Neutrophil (primary cell): ENCODE measurements at regions not wholly inside any gene's neighbourhood (a gene's known extent, or its start where the extent isn't known, plus 50 kb on each side); places are given as distances from the start of the nearest gene placed in this dataset.

Source experiments
- H3K27ac ChIP-seq: fragments of 200-600 bp; sonication (generic); 2 replicates; pipeline ENCODE4 v1.5.1; 2016; ENCODE audit warnings: mild to moderate bottlenecking, moderate library complexity
- H3K27me3 ChIP-seq: fragments of 200-600 bp; sonication (generic); 2 replicates; pipeline ENCODE4 v1.6.0; 2016; ENCODE audit warnings: mild to moderate bottlenecking
- H3K36me3 ChIP-seq: fragments of 200-600 bp; sonication (generic); 2 replicates; pipeline ENCODE4 v1.5.1; 2017
- H3K4me1 ChIP-seq, 2 experiments: fragments of 200-600 bp in 1 of 2; sonication (generic) in 1 of 2; 1 replicate in 1 of 2; 2 replicates in 1 of 2; pipeline versions ENCODE4 v1.5.1 to v1.6.1; 2013 to 2016; ENCODE audit warnings: low read depth in 1 of 2, low read length in 1 of 2, mild to moderate bottlenecking in 1 of 2, moderate library complexity in 1 of 2; ENCODE audit not compliant: control insufficient read depth in 1 of 2, insufficient read depth in 1 of 2
- H3K4me3 ChIP-seq, 2 experiments: fragments of 200-600 bp in 1 of 2; sonication (generic) in 1 of 2; 1 replicate in 1 of 2; 2 replicates in 1 of 2; pipeline ENCODE4 v1.5.1; 2013 to 2016; ENCODE audit warnings: low read depth in 1 of 2, low read length in 1 of 2, mild to moderate bottlenecking in 1 of 2, moderate library complexity in 1 of 2
- H3K9me3 ChIP-seq: fragments of 200-600 bp; sonication (generic); 2 replicates; pipeline ENCODE4 v1.5.1; 2016
- TF ChIP-seq, protein P1 (sequence below): fragments of 200-600 bp; sonication (generic); IDR thresholded peaks from 2 replicates; pipeline ENCODE4 v1.5.1; 2016; ENCODE audit warnings: antibody characterized with exemption

DNA sequence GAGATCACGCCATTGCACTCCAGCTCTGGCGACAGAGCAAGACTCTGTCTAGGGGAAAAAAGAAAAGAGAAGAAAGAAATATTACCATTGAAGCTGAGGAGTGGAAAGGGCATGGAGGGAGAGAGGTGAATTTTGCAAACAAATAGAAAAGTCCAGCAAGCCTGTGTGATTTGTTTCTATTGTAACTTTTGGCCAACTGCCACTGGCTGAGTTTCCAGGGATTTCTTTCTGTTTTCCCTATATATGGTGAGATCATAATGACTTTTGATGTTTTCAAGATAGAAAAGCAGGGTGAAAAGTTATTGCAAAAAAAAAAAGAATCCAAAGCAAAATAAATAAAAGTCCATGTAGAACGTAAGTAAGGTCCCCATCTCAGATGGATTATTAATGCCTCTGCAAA, 184.2 kb upstream of the RALGAPA2 start:
- no peak overlapping the region for H3K27ac ChIP-seq
- no peaks in the 10 kb centered on the region for H3K4me1 ChIP-seq
- TF ChIP-seq, protein P1, sequence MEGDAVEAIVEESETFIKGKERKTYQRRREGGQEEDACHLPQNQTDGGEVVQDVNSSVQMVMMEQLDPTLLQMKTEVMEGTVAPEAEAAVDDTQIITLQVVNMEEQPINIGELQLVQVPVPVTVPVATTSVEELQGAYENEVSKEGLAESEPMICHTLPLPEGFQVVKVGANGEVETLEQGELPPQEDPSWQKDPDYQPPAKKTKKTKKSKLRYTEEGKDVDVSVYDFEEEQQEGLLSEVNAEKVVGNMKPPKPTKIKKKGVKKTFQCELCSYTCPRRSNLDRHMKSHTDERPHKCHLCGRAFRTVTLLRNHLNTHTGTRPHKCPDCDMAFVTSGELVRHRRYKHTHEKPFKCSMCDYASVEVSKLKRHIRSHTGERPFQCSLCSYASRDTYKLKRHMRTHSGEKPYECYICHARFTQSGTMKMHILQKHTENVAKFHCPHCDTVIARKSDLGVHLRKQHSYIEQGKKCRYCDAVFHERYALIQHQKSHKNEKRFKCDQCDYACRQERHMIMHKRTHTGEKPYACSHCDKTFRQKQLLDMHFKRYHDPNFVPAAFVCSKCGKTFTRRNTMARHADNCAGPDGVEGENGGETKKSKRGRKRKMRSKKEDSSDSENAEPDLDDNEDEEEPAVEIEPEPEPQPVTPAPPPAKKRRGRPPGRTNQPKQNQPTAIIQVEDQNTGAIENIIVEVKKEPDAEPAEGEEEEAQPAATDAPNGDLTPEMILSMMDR, result no peak
- H3K4me3 ChIP-seq, result no peak overlapping the region
- peaks cover 66% of the 10 kb centered on the region for H3K27me3 ChIP-seq
- H3K9me3 ChIP-seq, result no peaks in the 10 kb centered on the region
- H3K36me3 ChIP-seq, result no peaks in the 10 kb centered on the region

GRCh38 chr20:20895537-20895936, 183.1 kb upstream of the RALGAPA2 start:
- Histone ChIP-seq H3K27ac (no peak overlapping the region), H3K9me3 (no peaks in the 10 kb centered on the region), H3K27me3 (peaks cover 73% of the 10 kb centered on the region), H3K4me1 (no peaks in the 10 kb centered on the region), H3K4me3 (no peak overlapping the region), H3K36me3 (no peaks in the 10 kb centered on the region)
- TF ChIP-seq, protein P1, result no peak

- TF ChIP-seq, protein P1, result no peak
- H3K4me1 ChIP-seq, result no peaks in the 10 kb centered on the region
- no peaks in the 10 kb centered on the region for H3K9me3 ChIP-seq
- no peak overlapping the region for H3K27ac ChIP-seq
- no peak overlapping the region for H3K4me3 ChIP-seq
- H3K36me3 ChIP-seq, result no peaks in the 10 kb centered on the region
- peaks cover 73% of the 10 kb centered on the region for H3K27me3 ChIP-seq
These were observed 182.3 kb upstream of the RALGAPA2 start for GRCh38 chr20:20894753-20895152.

- H3K27ac ChIP-seq, result no peak overlapping the region
- H3K36me3 ChIP-seq, result no peaks in the 10 kb centered on the region
- H3K27me3 ChIP-seq, result peaks cover 75% of the 10 kb centered on the region
These were observed 181.8 kb upstream of the RALGAPA2 start for GRCh38 chr20:20894280-20894679.

GRCh38 chr20:20892328-20892727, 179.9 kb upstream of the RALGAPA2 start:
- Histone ChIP-seq H3K27me3 (peaks cover 70% of the 10 kb centered on the region), H3K9me3 (no peaks in the 10 kb centered on the region), H3K4me3 (no peak overlapping the region), H3K27ac (no peak overlapping the region), H3K36me3 (no peaks in the 10 kb centered on the region), H3K4me1 (no peaks in the 10 kb centered on the region)
- TF ChIP-seq, protein P1, result no peak

More at GRCh38 chr20:20894280-20894679, 181.8 kb upstream of the RALGAPA2 start:
- H3K4me3 ChIP-seq, result no peak overlapping the region
- TF ChIP-seq, protein P1, result no peak
- no peaks in the 10 kb centered on the region for H3K9me3 ChIP-seq
- no peaks in the 10 kb centered on the region for H3K4me1 ChIP-seq

- H3K36me3 ChIP-seq, result no peaks in the 10 kb centered on the region
- H3K27ac ChIP-seq, result no peak overlapping the region
- no peaks in the 10 kb centered on the region for H3K4me1 ChIP-seq
- no peaks in the 10 kb centered on the region for H3K9me3 ChIP-seq
- no peak overlapping the region for H3K4me3 ChIP-seq
- TF ChIP-seq, protein P1, result no peak
- peaks cover 60% of the 10 kb centered on the region for H3K27me3 ChIP-seq
These were observed 178.3 kb upstream of the RALGAPA2 start for GRCh38 chr20:20890751-20891150.
